Common myeloid progenitor, CD34-positive (primary cell): ENCODE measurements at regions not wholly inside any gene's neighbourhood (a gene's known extent, or its start where the extent isn't known, plus 50 kb on each side); places are given as distances from the start of the nearest gene placed in this dataset.

ENCODE experiments used
- CTCF ChIA-PET: fragments of 350-600 bp; sonication (Branson Sonifier 250); formaldehyde crosslinking; loops from one replicate; lab custom pipeline; 2021; ENCODE audit warnings: antibody characterized with exemption; lab: Charles Lee
- POLR2A ChIA-PET: fragments of 350-600 bp; sonication (Branson Sonifier 250); formaldehyde crosslinking; loops from one replicate; lab custom pipeline; 2021; ENCODE audit warnings: antibody characterized with exemption; lab: Charles Lee
- DNase-seq, 3 donors: peaks; one replicate each; pipeline versions ENCODE4 v3.0.0 to v3.0.0-alpha.2; 2013
- H3K27ac ChIP-seq, 2 experiments: 1 replicate in 1 of 2; 2 replicates in 1 of 2; pipeline ENCODE4 v1.7.0; 2013; ENCODE audit warnings: inconsistent platforms in 2 of 2, low read length in 2 of 2, mild to moderate bottlenecking in 2 of 2, low read depth in 1 of 2, moderate library complexity in 1 of 2; ENCODE audit not compliant: severe bottlenecking in 2 of 2, insufficient read depth in 1 of 2, poor library complexity in 1 of 2
- H3K27me3 ChIP-seq, 5 experiments: replicated peaks in 2 of 5; 1 replicate in 3 of 5; 2 replicates in 2 of 5; pipeline versions ENCODE4 v1.6.1 to v1.7.0; 2013; ENCODE audit warnings: low read length in 4 of 5, mild to moderate bottlenecking in 2 of 5, moderate library complexity in 2 of 5, inconsistent platforms in 1 of 5; ENCODE audit not compliant: insufficient read depth in 5 of 5, control insufficient read depth in 4 of 5
- H3K36me3 ChIP-seq, 4 experiments: 1 replicate in 2 of 4; 2 replicates in 2 of 4; pipeline versions ENCODE4 v1.6.1 to v1.7.0; 2013; ENCODE audit warnings: low read length in 3 of 4, control low read depth in 1 of 4, mild to moderate bottlenecking in 1 of 4; ENCODE audit not compliant: control insufficient read depth in 4 of 4, insufficient read depth in 4 of 4
- H3K4me1 ChIP-seq, 4 experiments: 1 replicate in 3 of 4; 2 replicates in 1 of 4; pipeline versions ENCODE4 v1.6.1 to v1.7.1; 2013; ENCODE audit warnings: low read length in 3 of 4, mild to moderate bottlenecking in 3 of 4, control low read depth in 1 of 4, inconsistent platforms in 1 of 4, moderate library complexity in 1 of 4; ENCODE audit not compliant: control insufficient read depth in 4 of 4, insufficient read depth in 4 of 4; ENCODE audit errors: control extremely low read depth in 1 of 4
- H3K4me3 ChIP-seq, 7 experiments: 1 replicate in 4 of 7; 2 replicates in 3 of 7; pipeline versions ENCODE4 v1.5.1 to v1.7.0; 2013; ENCODE audit warnings: mild to moderate bottlenecking in 7 of 7, low read length in 6 of 7, moderate library complexity in 6 of 7, inconsistent platforms in 2 of 7, low read depth in 2 of 7, control low read depth in 1 of 7; ENCODE audit not compliant: insufficient read depth in 4 of 7, control insufficient read depth in 1 of 7; ENCODE audit errors: extremely low read depth in 1 of 7
- H3K9me3 ChIP-seq, 5 experiments: 1 replicate in 4 of 5; 2 replicates in 1 of 5; pipeline versions ENCODE4 v1.6.1 to v1.7.1; 2013; ENCODE audit warnings: low read length in 4 of 5, mild to moderate bottlenecking in 2 of 5, inconsistent platforms in 1 of 5, low read depth in 1 of 5, moderate library complexity in 1 of 5; ENCODE audit not compliant: control insufficient read depth in 4 of 5, insufficient read depth in 2 of 5; ENCODE audit errors: control extremely low read depth in 1 of 5
- WGBS: methylation state at CpG from one replicate; pipeline ENCODE4 v1.1.5; 2013; ENCODE audit not compliant: insufficient coverage; 5-methylcytosine and 5-hydroxymethylcytosine counted together

GRCh38 chr5:167892352-167893115 lies 398.9 kb upstream of the WWC1 start:
- Histone ChIP-seq H3K27me3 (peaks cover 0 to 2% (median 0%) of the 10 kb centered on the region in 5 experiments), H3K27ac (no peak overlapping the region), H3K36me3 (no peaks in the 10 kb centered on the region), H3K9me3 (no peaks in the 10 kb centered on the region), H3K4me1 (no peaks in the 10 kb centered on the region), H3K4me3 (no peak overlapping the region)
- 100% methylated on average over 1 of the region's 3 CpGs for WGBS
- no peak for DNase-seq
- ChIA-PET CTCF (no interaction called here), POLR2A (no interaction called here)

DNA sequence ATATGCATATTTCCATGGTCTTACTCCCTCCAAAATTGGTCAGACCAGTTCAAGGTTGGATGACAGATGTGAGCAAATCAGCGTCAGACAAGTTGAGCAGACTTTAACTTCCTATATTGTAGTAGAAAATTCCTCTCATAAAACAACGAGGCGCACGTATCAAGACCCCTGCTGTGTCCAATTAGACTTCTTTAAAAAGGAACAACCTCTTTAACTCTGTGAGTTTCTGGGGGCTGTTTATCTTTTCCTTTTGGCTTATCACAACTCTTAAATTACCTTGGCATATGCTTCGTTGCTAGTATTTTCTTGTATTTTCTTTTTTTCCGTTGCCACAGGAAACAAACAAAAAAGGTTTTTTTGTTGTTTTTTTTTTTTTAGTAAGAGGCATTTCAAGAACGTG lies 398.2 kb upstream of the WWC1 start:
- CTCF ChIA-PET = no interaction called here
- 81% methylated on average over 5 of the region's 7 CpGs for WGBS

DNA sequence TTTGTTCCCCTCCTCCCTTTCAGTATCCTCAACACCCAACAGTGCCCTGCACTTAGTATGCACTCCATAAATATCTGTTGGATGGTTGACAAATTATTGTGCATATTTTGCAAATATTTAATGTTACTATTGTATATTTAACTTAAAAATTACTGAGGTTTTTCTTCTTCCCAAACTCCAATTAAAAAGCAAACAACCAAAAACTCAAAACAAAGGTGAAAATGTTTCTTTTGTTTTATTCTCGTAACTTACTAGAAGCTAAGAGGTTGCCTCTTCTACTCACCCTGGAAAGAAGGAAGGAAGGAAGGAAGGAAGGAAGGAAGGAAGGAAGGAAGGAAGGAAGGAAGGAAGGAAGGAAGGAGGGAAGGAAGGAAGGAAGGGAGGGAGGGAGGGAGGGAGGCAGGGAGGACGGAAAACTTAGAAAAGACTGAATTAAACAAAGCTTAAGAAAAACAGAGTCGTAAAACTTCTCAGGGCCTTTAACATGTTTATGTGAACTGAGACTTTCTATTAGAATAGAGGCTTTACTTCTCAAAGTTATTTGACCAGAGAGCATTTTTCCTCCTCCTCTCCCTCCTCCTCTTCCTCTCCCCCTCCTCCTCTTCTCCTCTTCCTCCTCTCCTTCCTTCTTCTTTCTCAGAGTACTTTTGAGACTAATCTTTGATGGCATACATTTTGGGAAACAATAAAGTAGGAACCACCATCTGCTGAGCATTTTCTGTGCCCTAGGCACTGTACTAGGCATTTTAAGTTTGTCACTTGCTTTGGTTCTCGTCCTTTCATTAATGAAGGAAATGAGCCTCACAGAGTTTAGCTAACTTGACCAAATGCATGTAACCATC lies 396.6 kb upstream of the WWC1 start:
- no peak overlapping the region for H3K4me3 ChIP-seq
- WGBS = 100% methylated on average over 2 of the region's 4 CpGs
- H3K9me3 ChIP-seq = no peaks in the 10 kb centered on the region
- no peak overlapping the region for H3K27ac ChIP-seq
- H3K27me3 ChIP-seq = peaks cover 0 to 5% (median 0%) of the 10 kb centered on the region in 5 experiments
- POLR2A ChIA-PET = no interaction called here
- DNase-seq = no peak
- H3K4me1 ChIP-seq = no peaks in the 10 kb centered on the region
- CTCF ChIA-PET = no interaction called here
- no peaks in the 10 kb centered on the region for H3K36me3 ChIP-seq

More for the DNA sequence above, 398.2 kb upstream of the WWC1 start:
- no peaks in the 10 kb centered on the region for H3K9me3 ChIP-seq
- no peak for DNase-seq
- no peak overlapping the region for H3K4me3 ChIP-seq
- H3K27ac ChIP-seq = no peak overlapping the region
- peaks cover 0 to 3% (median 0%) of the 10 kb centered on the region in 5 experiments for H3K27me3 ChIP-seq
- H3K36me3 ChIP-seq = no peaks in the 10 kb centered on the region
- H3K4me1 ChIP-seq = no peaks in the 10 kb centered on the region
- POLR2A ChIA-PET = no interaction called here

GRCh38 chr5:167895899-167896659 lies 395.4 kb upstream of the WWC1 start:
- Histone ChIP-seq H3K9me3 (no peaks in the 10 kb centered on the region), H3K27ac (no peak overlapping the region), H3K4me1 (no peaks in the 10 kb centered on the region), H3K27me3 (peaks cover 0 to 5% (median 0%) of the 10 kb centered on the region in 5 experiments), H3K4me3 (no peak overlapping the region), H3K36me3 (no peaks in the 10 kb centered on the region)
- DNase-seq = no peak
- POLR2A ChIA-PET = no interaction called here
- CTCF ChIA-PET = no interaction called here
- WGBS = 93% methylated on average over 6 of the region's 8 CpGs

GRCh38 chr5:167896814-167897213 lies 394.6 kb upstream of the WWC1 start:
- no peak for DNase-seq
- Histone ChIP-seq H3K27ac (no peak overlapping the region), H3K9me3 (no peaks in the 10 kb centered on the region), H3K27me3 (peaks cover 0 to 5% (median 0%) of the 10 kb centered on the region in 5 experiments), H3K4me1 (no peaks in the 10 kb centered on the region), H3K4me3 (no peak overlapping the region), H3K36me3 (no peaks in the 10 kb centered on the region)
- ChIA-PET POLR2A (no interaction called here), CTCF (interaction anchor here (1.5 kb wide), 1 partner anchor 150 kb away, joined by 3 read pairs; no protein-coding TSS in a partner anchor)
- WGBS = 99% methylated on average over 9 of the region's 10 CpGs

- POLR2A ChIA-PET = no interaction called here
Measured at GRCh38 chr5:167897371-167897770, 394.1 kb upstream of the WWC1 start.

More at GRCh38 chr5:167897371-167897770, 394.1 kb upstream of the WWC1 start:
- Histone ChIP-seq H3K4me3 (no peak overlapping the region), H3K27ac (no peak overlapping the region), H3K27me3 (peaks cover 0 to 8% (median 2%) of the 10 kb centered on the region in 5 experiments), H3K36me3 (no peaks in the 10 kb centered on the region), H3K9me3 (no peaks in the 10 kb centered on the region), H3K4me1 (no peaks in the 10 kb centered on the region)
- no peak for DNase-seq
- no CpG with 5 or more reads among the region's 1 CpG for WGBS
- CTCF ChIA-PET = interaction anchor here (1.5 to 1.6 kb wide), 2 partner anchors 24 to 150 kb away, joined by 3 to 4 read pairs; no protein-coding TSS in a partner anchor
